ENCODE measurements at regions not wholly inside any gene's neighbourhood (a gene's known extent, or its start where the extent isn't known, plus 50 kb on each side); places are given as distances from the start of the nearest gene placed in this dataset.
"Not testable (repeated sequence)": the region's sequence is repeated elsewhere in the genome, so short reads cannot be mapped to it uniquely, and the experiment has no call there.

GRCh38 chr6:82816243-82816642 lies 249.4 kb downstream of the UBE3D start:
- DNase-seq (ENCODE audit: low spot score) = not testable (repeated sequence)

GRCh38 chr6:82818727-82819126 lies 246.9 kb downstream of the UBE3D start:
- DNase-seq (ENCODE audit: low spot score) = no peak

GRCh38 chr6:82823361-82823760 lies 242.3 kb downstream of the UBE3D start:
- DNase-seq (ENCODE audit: low spot score) = no peak

- no peak for DNase-seq (ENCODE audit: low spot score)
These were observed 232.8 kb downstream of the UBE3D start for GRCh38 chr6:82832811-82833210.

GRCh38 chr6:82833481-82833880 lies 232.2 kb downstream of the UBE3D start:
- DNase-seq (ENCODE audit: low spot score) = no peak

GRCh38 chr6:82836022-82836575 lies 229.5 kb downstream of the UBE3D start:
- no peak for DNase-seq (ENCODE audit: low spot score)

GRCh38 chr6:82840571-82840970 lies 225.1 kb downstream of the UBE3D start:
- no peak for DNase-seq (ENCODE audit: low spot score)

GRCh38 chr6:82841309-82841708 lies 224.3 kb downstream of the UBE3D start:
- DNase-seq (ENCODE audit: low spot score) = no peak
